Peyer's patch (tissue), 4 donors: ENCODE measurements at regions not wholly inside any gene's neighbourhood (a gene's known extent, or its start where the extent isn't known, plus 50 kb on each side); places are given as distances from the start of the nearest gene placed in this dataset.

Experiments used
- DNase-seq, 3 donors: peaks; one replicate each; pipeline ENCODE4 v3.0.0-alpha.2; 2017 to 2019
- H3K27ac ChIP-seq, 4 donors: fragments of 200-600 bp; sonication (generic); one replicate each; pipeline ENCODE4 v1.5.1; 2016 to 2019
- H3K27me3 ChIP-seq, 2 donors: fragments of 200-600 bp; sonication (generic); one replicate each; pipeline ENCODE4 v1.5.1; 2019
- H3K36me3 ChIP-seq, 3 donors: fragments of 200-600 bp; sonication (generic); one replicate each; pipeline ENCODE4 v1.5.1; 2016 to 2019
- H3K4me1 ChIP-seq, 4 donors: fragments of 200-600 bp; sonication (generic); one replicate each; pipeline ENCODE4 v1.5.1; 2016 to 2019
- H3K4me3 ChIP-seq, 4 donors: fragments of 200-600 bp; sonication (generic); 1 replicate in 3 of 4; 2 replicates in 1 of 4; pipeline ENCODE4 v1.5.1; 2016 to 2019; ENCODE audit warnings: mild to moderate bottlenecking in 1 of 4
- H3K9me3 ChIP-seq, 4 donors: fragments of 200-600 bp; sonication (generic); one replicate each; pipeline ENCODE4 v1.5.1; 2016 to 2019; ENCODE audit warnings: mild to moderate bottlenecking in 1 of 4
- POLR2A ChIP-seq, 2 donors: fragments of 450-650 bp; IDR thresholded peaks; one replicate each; pipeline ENCODE4 v1.5.1; 2017; ENCODE audit warnings: antibody characterized with exemption in 2 of 2, mild to moderate bottlenecking in 2 of 2, moderate library complexity in 2 of 2
- TF ChIP-seq, protein P1 (sequence below), 6 experiments: fragments of 450-650 bp in 4 of 6; fragments of 200-600 bp in 2 of 6; sonication (generic) in 1 of 6; IDR thresholded peaks; one replicate each; pipeline ENCODE4 v1.5.1; 2017 to 2019; ENCODE audit warnings: antibody characterized with exemption in 6 of 6, mild to moderate bottlenecking in 3 of 6, moderate library complexity in 1 of 6

DNA sequence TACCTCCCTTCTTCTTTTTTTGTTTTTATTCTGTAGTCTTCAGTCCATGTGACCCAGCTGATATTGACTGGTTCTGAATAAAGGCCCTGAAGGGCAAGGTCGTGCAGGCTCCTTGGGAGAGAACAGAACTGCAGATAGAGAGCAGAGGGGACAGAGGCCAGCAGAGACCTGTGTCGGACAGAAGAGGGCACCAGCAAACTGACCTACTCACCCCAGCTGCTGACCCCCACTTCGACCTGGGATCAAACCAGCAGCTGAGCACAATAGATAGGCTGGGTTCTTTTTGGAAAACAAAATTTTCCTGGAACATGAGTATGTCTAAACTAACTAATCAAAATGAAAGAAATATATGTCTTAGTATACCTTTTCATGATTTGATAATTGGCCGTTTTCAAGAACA lies 695.1 kb downstream of the NR2F1-AS1 start:
- no peak for DNase-seq
- no peak overlapping the region for H3K27ac ChIP-seq
- no peaks in the 10 kb centered on the region for H3K9me3 ChIP-seq
- no peak for TF ChIP-seq POLR2A (IDR thresholded peaks at IDR 0.05)
- TF ChIP-seq, protein P1, sequence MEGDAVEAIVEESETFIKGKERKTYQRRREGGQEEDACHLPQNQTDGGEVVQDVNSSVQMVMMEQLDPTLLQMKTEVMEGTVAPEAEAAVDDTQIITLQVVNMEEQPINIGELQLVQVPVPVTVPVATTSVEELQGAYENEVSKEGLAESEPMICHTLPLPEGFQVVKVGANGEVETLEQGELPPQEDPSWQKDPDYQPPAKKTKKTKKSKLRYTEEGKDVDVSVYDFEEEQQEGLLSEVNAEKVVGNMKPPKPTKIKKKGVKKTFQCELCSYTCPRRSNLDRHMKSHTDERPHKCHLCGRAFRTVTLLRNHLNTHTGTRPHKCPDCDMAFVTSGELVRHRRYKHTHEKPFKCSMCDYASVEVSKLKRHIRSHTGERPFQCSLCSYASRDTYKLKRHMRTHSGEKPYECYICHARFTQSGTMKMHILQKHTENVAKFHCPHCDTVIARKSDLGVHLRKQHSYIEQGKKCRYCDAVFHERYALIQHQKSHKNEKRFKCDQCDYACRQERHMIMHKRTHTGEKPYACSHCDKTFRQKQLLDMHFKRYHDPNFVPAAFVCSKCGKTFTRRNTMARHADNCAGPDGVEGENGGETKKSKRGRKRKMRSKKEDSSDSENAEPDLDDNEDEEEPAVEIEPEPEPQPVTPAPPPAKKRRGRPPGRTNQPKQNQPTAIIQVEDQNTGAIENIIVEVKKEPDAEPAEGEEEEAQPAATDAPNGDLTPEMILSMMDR (IDR thresholded peaks at IDR 0.05): no peak
- H3K4me1 ChIP-seq: no peaks in the 10 kb centered on the region
- no peaks in the 10 kb centered on the region for H3K27me3 ChIP-seq
- no peak overlapping the region for H3K4me3 ChIP-seq
- H3K36me3 ChIP-seq: no peaks in the 10 kb centered on the region

DNA sequence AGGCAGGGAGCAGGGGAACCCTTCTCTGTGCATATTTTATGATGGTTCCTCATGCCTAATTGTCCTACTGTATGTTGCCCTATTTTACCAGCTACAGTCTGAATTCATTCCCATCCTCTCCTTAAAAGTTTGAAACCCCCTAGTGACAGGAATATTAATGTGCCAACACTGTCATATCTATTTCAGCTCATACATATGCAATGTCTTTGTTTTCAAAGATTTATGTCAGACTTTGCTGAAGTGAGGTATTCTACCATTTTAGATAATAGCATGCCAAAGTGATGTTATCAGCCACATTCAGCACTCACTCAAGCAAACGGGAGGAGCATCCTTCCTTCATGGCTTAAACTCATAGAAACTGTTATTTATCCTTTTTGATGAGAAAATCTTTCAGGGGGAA lies 696.5 kb downstream of the NR2F1-AS1 start:
- Histone ChIP-seq H3K9me3 (no peaks in the 10 kb centered on the region), H3K36me3 (no peaks in the 10 kb centered on the region), H3K27me3 (no peaks in the 10 kb centered on the region), H3K27ac (no peak overlapping the region), H3K4me1 (no peaks in the 10 kb centered on the region), H3K4me3 (no peak overlapping the region)
- TF ChIP-seq POLR2A (IDR thresholded peaks at IDR 0.05): no peak
- TF ChIP-seq, protein P1 (IDR thresholded peaks at IDR 0.05): no peak
- no peak for DNase-seq

DNA sequence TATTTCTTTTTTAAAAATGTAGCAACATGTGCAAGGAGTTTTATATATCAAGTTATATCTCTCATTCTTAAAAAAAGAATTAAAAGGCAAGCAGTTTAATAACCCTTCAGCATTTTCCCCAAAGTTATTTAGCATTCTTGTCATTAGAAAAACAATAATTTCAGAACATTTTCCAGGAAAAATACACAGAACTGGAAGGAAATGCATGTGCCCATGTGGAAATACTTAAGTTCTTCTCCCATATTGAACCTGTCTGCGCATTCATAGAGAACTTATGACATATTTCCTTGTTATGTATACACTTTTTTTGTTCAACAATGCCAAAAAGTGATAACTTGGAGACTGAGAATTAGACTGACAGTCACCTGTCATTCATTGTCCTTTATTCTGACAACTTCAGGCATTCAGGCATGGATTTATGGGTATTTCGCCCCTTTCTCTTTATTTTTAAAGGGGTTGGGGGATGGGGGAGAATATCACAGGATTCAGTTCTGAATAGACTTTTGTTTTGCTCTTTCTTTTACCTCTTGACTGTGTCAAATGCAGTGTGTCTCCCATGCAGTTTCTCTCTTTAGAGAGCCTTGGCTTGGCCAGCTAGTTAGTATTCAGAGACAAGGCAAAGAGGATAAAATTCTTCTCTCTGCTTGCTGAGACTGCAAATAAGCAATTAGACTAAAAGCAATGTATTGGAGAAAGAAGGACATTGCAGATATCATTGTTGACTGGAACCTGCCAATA lies 701.0 kb downstream of the NR2F1-AS1 start:
- Histone ChIP-seq H3K27me3 (no peaks in the 10 kb centered on the region), H3K4me3 (no peak overlapping the region), H3K36me3 (no peaks in the 10 kb centered on the region), H3K27ac (no peak overlapping the region), H3K9me3 (no peaks in the 10 kb centered on the region), H3K4me1 (no peaks in the 10 kb centered on the region)
- no peak for TF ChIP-seq POLR2A (IDR thresholded peaks at IDR 0.05)
- TF ChIP-seq, protein P1 (IDR thresholded peaks at IDR 0.05): no peak
- no peak for DNase-seq

DNA sequence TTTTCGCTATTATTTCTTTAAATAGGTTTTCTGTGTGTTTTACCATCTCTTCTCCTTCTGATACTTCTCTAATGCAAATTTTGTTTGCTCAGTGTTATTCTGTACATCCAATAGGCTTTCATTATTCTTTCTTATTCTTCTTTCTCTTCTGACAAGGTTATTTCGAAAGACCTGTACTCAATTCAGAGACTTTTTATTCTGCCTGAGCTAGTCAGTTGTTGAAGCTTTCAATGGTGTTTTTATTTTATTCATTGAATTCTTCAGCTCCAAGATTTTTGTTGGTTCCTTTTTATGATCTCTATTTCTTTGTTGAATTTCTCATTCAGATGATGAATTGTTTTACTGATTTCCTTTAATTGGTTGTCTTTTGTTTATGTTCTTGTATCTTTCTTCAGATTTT lies 706.2 kb downstream of the NR2F1-AS1 start:
- Histone ChIP-seq H3K9me3 (no peaks in the 10 kb centered on the region), H3K27ac (no peak overlapping the region), H3K36me3 (no peaks in the 10 kb centered on the region), H3K27me3 (no peaks in the 10 kb centered on the region), H3K4me3 (no peak overlapping the region), H3K4me1 (no peaks in the 10 kb centered on the region)
- DNase-seq: no peak
- TF ChIP-seq, protein P1 (IDR thresholded peaks at IDR 0.05): no peak
- no peak for TF ChIP-seq POLR2A (IDR thresholded peaks at IDR 0.05)

DNA sequence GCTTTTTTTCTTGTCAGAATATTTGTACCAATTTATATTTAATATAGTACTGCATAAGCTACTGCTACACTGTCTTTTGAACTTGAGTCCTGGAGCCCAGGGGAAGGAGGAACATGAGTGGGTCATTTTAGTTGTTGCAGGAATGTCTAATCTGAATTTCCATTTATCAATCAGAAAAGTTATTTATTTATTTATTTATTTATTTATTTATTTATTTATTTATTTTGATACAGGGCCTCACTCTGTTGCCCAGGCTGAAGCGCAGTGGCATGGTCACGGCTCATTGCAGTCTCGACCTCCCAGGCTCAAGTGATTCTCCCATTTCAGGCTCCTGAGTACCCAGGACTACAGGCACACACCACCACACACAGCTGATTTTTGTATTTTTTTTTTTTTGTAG lies 712.6 kb downstream of the NR2F1-AS1 start:
- Histone ChIP-seq H3K27me3 (no peaks in the 10 kb centered on the region), H3K27ac (no peak overlapping the region), H3K36me3 (no peaks in the 10 kb centered on the region), H3K4me1 (no peaks in the 10 kb centered on the region), H3K9me3 (no peaks in the 10 kb centered on the region), H3K4me3 (no peak overlapping the region)
- TF ChIP-seq, protein P1 (IDR thresholded peaks at IDR 0.05): no peak
- no peak for DNase-seq

DNA sequence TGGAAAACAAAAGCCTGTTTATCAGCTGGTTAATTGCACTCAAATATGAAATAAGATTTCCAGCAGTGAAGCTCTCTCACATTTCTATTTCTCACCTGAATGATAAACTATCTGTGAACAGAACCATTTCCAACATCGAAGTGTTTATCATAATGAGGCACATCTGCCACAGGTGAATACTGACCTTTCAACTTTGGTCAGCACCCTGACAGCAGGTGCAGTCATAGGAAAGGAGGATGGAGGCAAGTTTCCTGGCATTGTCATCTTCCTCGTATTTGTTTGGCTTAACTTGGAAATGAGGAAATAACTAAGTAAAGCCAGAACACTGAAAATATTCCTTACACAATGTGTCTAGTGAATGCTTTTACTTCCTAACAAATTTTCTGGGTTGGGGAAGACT lies 716.4 kb downstream of the NR2F1-AS1 start:
- no peaks in the 10 kb centered on the region for H3K27me3 ChIP-seq
- TF ChIP-seq, protein P1 (IDR thresholded peaks at IDR 0.05): no peak
- no peak for TF ChIP-seq POLR2A (IDR thresholded peaks at IDR 0.05)
- H3K27ac ChIP-seq: no peak overlapping the region
- H3K36me3 ChIP-seq: no peaks in the 10 kb centered on the region
- H3K4me3 ChIP-seq: no peak overlapping the region
- H3K9me3 ChIP-seq: no peaks in the 10 kb centered on the region
- DNase-seq: no peak
- no peaks in the 10 kb centered on the region for H3K4me1 ChIP-seq
